ENCODE measurements at regions not wholly inside any gene's neighbourhood (a gene's known extent, or its start where the extent isn't known, plus 50 kb on each side); places are given as distances from the start of the nearest gene placed in this dataset.

DNA sequence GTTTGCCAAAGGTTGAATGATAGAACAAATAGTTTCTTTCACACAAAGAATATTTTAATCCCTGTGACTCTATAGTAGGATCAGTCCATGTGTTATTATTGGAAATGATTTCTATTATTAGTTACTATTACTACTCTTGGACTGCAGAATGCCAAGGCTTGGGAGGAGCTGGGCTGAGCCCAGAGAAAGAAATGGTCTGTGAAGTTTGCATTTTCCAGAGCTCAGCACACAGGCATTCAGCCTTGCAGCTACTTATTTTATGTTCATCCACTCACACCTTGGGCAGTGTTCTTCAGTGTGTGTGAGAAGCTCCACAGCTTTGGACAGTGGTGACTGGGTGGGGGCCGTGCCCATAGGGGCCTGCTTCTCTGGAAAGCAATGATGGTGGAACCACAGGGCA lies 583.1 kb downstream of the CCDC171 start:
- no TSS peak for BruUV-seq (replicated peaks)
- intact Hi-C loops (cut with micrococcal nuclease; ENCODE audit: unreplicated experiment) (no loop called here), in situ Hi-C loops (cut with HindIII; ENCODE audit: low pct_unique_long_range_greater_than_20kb, low sequenced_read_pairs) (no loop called here)
- no peak overlapping the region for H3K27ac ChIP-seq (ENCODE audit: low read length)
- TF ChIP-seq, protein P1, sequence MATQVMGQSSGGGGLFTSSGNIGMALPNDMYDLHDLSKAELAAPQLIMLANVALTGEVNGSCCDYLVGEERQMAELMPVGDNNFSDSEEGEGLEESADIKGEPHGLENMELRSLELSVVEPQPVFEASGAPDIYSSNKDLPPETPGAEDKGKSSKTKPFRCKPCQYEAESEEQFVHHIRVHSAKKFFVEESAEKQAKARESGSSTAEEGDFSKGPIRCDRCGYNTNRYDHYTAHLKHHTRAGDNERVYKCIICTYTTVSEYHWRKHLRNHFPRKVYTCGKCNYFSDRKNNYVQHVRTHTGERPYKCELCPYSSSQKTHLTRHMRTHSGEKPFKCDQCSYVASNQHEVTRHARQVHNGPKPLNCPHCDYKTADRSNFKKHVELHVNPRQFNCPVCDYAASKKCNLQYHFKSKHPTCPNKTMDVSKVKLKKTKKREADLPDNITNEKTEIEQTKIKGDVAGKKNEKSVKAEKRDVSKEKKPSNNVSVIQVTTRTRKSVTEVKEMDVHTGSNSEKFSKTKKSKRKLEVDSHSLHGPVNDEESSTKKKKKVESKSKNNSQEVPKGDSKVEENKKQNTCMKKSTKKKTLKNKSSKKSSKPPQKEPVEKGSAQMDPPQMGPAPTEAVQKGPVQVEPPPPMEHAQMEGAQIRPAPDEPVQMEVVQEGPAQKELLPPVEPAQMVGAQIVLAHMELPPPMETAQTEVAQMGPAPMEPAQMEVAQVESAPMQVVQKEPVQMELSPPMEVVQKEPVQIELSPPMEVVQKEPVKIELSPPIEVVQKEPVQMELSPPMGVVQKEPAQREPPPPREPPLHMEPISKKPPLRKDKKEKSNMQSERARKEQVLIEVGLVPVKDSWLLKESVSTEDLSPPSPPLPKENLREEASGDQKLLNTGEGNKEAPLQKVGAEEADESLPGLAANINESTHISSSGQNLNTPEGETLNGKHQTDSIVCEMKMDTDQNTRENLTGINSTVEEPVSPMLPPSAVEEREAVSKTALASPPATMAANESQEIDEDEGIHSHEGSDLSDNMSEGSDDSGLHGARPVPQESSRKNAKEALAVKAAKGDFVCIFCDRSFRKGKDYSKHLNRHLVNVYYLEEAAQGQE (IDR thresholded peaks at IDR 0.05; ENCODE audit: insufficient read depth in 1 of 2, low read depth in 2 of 2, low read length in 1 of 2): no peak
- TF ChIP-seq TCF7L2 (IDR thresholded peaks at IDR 0.05; ENCODE audit: low read depth, low read length): no peak
- no peak for TF ChIP-seq POLR2AphosphoS5 (IDR thresholded peaks at IDR 0.05; ENCODE audit: low read depth, low read length)
- TF ChIP-seq SIN3A (IDR thresholded peaks at IDR 0.05; ENCODE audit: borderline replicate concordance, insufficient read depth, low read depth, low read length): no peak
- TF ChIP-seq, protein P2, sequence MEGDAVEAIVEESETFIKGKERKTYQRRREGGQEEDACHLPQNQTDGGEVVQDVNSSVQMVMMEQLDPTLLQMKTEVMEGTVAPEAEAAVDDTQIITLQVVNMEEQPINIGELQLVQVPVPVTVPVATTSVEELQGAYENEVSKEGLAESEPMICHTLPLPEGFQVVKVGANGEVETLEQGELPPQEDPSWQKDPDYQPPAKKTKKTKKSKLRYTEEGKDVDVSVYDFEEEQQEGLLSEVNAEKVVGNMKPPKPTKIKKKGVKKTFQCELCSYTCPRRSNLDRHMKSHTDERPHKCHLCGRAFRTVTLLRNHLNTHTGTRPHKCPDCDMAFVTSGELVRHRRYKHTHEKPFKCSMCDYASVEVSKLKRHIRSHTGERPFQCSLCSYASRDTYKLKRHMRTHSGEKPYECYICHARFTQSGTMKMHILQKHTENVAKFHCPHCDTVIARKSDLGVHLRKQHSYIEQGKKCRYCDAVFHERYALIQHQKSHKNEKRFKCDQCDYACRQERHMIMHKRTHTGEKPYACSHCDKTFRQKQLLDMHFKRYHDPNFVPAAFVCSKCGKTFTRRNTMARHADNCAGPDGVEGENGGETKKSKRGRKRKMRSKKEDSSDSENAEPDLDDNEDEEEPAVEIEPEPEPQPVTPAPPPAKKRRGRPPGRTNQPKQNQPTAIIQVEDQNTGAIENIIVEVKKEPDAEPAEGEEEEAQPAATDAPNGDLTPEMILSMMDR (IDR thresholded peaks at IDR 0.05): no peak
- no peaks in the 10 kb centered on the region for H3K36me3 ChIP-seq (ENCODE audit: control insufficient read depth, insufficient read depth, low read length)
- no peak for DNase-seq (ENCODE audit: low read depth, low spot score)
- H3K27me3 ChIP-seq (ENCODE audit: control insufficient read depth, insufficient read depth, low read length): no peaks in the 10 kb centered on the region
- no peaks in the 10 kb centered on the region for H3K9me3 ChIP-seq (ENCODE audit: control insufficient read depth, insufficient read depth, low read depth, low read length)
- no peak for ATAC-seq
- ChIA-PET CTCF (interaction anchor here (0.6 kb wide), 1 partner anchor 249 kb away, joined by 4 read pairs; no protein-coding TSS in a partner anchor), POLR2A (no interaction called here)
- no peaks in the 10 kb centered on the region for H3K4me1 ChIP-seq (ENCODE audit: control insufficient read depth, insufficient read depth, low read length)
- H3K4me3 ChIP-seq (ENCODE audit: low read depth in 2 of 2, low read length in 2 of 2): no peak overlapping the region

DNA sequence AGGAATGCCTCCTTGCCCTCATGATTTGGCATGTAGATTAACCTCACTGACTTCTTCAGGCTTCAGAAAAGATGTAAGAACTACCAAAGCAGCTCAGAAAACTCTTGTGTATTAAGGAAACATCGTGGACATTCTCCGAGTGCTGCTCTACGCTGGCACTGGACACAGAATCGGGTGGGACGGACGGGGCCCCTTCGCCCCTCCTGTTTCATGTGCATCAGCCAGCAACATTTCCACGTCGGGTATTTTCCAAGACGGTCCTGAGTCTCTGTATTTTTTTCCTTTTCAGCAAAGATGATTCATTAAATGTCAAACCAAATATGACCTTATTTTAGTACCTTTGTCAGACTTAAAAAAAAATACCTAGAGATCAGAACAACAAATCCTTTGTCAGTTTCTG lies 583.6 kb downstream of the CCDC171 start:
- no peaks in the 10 kb centered on the region for H3K9me3 ChIP-seq (ENCODE audit: control insufficient read depth, insufficient read depth, low read depth, low read length)
- in situ Hi-C loops (cut with HindIII; ENCODE audit: low pct_unique_long_range_greater_than_20kb, low sequenced_read_pairs) (no loop called here), intact Hi-C loops (cut with micrococcal nuclease; ENCODE audit: unreplicated experiment) (no loop called here)
- H3K27ac ChIP-seq (ENCODE audit: low read length): no peak overlapping the region
- H3K4me3 ChIP-seq (ENCODE audit: low read depth in 2 of 2, low read length in 2 of 2): no peak overlapping the region
- no peaks in the 10 kb centered on the region for H3K4me1 ChIP-seq (ENCODE audit: control insufficient read depth, insufficient read depth, low read length)
- no peaks in the 10 kb centered on the region for H3K27me3 ChIP-seq (ENCODE audit: control insufficient read depth, insufficient read depth, low read length)
- ATAC-seq (no peak), DNase-seq (ENCODE audit: low read depth, low spot score) (no peak)
- ChIA-PET CTCF (no interaction called here), POLR2A (no interaction called here)
- TF ChIP-seq, protein P2 (IDR thresholded peaks at IDR 0.05): no peak
- TF ChIP-seq TCF7L2 (IDR thresholded peaks at IDR 0.05; ENCODE audit: low read depth, low read length): no peak
- TF ChIP-seq SIN3A (IDR thresholded peaks at IDR 0.05; ENCODE audit: borderline replicate concordance, insufficient read depth, low read depth, low read length): no peak
- TF ChIP-seq POLR2AphosphoS5 (IDR thresholded peaks at IDR 0.05; ENCODE audit: low read depth, low read length): no peak
- TF ChIP-seq, protein P1 (IDR thresholded peaks at IDR 0.05; ENCODE audit: insufficient read depth in 1 of 2, low read depth in 2 of 2, low read length in 1 of 2): no peak
- no TSS peak for BruUV-seq (replicated peaks)
- no peaks in the 10 kb centered on the region for H3K36me3 ChIP-seq (ENCODE audit: control insufficient read depth, insufficient read depth, low read length)
